Gastroesophageal sphincter (tissue), 3 donors: ENCODE measurements at regions not wholly inside any gene's neighbourhood (a gene's known extent, or its start where the extent isn't known, plus 50 kb on each side); places are given as distances from the start of the nearest gene placed in this dataset.

Experiments
- EP300 ChIP-seq: sonication (generic); formaldehyde crosslinking; IDR thresholded peaks from one replicate; pipeline ENCODE4 v1.6.1; 2017; ENCODE audit warnings: antibody characterized with exemption, mild to moderate bottlenecking
- POLR2AphosphoS5 ChIP-seq: sonication (generic); formaldehyde crosslinking; IDR thresholded peaks from one replicate; pipeline ENCODE4 v1.6.1; 2017; ENCODE audit warnings: antibody characterized with exemption
- TF ChIP-seq, protein P1 (sequence below), 4 experiments: fragments of 200-600 bp in 2 of 4; fragments of 450-650 bp in 2 of 4; sonication (generic) in 1 of 4; IDR thresholded peaks; one replicate each; pipeline ENCODE4 v1.5.1; 2017 to 2019; ENCODE audit warnings: antibody characterized with exemption in 4 of 4, mild to moderate bottlenecking in 2 of 4, moderate library complexity in 2 of 4

DNA sequence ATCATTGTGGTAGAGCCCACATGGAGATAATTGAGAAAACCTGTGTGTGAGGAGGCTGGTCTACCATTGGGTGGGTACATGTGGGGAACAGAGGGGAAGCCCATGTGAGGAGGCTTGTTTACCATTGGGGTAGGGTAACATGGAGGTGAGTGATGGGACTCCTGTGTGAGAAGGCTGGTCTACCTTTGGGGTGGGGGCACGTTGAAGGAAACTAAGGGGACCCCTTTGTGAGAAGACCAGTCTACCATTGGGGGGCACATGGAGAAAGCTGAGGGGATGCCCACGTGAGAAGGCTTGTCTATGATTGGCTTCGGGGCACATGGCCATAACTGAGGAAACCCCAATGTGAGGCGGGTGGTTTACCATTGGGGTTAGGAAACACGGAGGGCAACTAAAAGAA lies 158.5 kb downstream of the FBLN2 start:
- TF ChIP-seq, protein P1, sequence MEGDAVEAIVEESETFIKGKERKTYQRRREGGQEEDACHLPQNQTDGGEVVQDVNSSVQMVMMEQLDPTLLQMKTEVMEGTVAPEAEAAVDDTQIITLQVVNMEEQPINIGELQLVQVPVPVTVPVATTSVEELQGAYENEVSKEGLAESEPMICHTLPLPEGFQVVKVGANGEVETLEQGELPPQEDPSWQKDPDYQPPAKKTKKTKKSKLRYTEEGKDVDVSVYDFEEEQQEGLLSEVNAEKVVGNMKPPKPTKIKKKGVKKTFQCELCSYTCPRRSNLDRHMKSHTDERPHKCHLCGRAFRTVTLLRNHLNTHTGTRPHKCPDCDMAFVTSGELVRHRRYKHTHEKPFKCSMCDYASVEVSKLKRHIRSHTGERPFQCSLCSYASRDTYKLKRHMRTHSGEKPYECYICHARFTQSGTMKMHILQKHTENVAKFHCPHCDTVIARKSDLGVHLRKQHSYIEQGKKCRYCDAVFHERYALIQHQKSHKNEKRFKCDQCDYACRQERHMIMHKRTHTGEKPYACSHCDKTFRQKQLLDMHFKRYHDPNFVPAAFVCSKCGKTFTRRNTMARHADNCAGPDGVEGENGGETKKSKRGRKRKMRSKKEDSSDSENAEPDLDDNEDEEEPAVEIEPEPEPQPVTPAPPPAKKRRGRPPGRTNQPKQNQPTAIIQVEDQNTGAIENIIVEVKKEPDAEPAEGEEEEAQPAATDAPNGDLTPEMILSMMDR (IDR thresholded peaks at IDR 0.05) = no peak
- TF ChIP-seq POLR2AphosphoS5 (no peak), EP300 (no peak)
